Posterior vena cava (tissue), 2 donors: ENCODE measurements at regions not wholly inside any gene's neighbourhood (a gene's known extent, or its start where the extent isn't known, plus 50 kb on each side); places are given as distances from the start of the nearest gene placed in this dataset.
"Not testable (repeated sequence)": the region's sequence is repeated elsewhere in the genome, so short reads cannot be mapped to it uniquely, and the experiment has no call there.

ENCODE experiments used
- DNase-seq: peaks from one replicate; pipeline ENCODE4 v3.0.0-alpha.2; 2020; ENCODE audit warnings: low spot score
- intact Hi-C, 2 donors: fragments of 100-400 bp; cut with DNase I; formaldehyde crosslinking; loops; one replicate each; pipeline versions ENCODE4 v1.14.1 to v1.14.2; 2022 to 2023
- donor health status: DM: yes; HTN: yes; CAD: no.
- donor health status: DM: yes; HTN: yes; CAD: no.

- intact Hi-C loops = no loop called here
Observed at GRCh38 chr2:160582490-160583145, 89.0 kb upstream of the RBMS1 start.

GRCh38 chr2:160583146-160583535 is 89.5 kb upstream of the RBMS1 start:
- DNase-seq = no peak
- intact Hi-C loops = no loop called here

More at GRCh38 chr2:160582490-160583145, 89.0 kb upstream of the RBMS1 start:
- no peak for DNase-seq

DNA sequence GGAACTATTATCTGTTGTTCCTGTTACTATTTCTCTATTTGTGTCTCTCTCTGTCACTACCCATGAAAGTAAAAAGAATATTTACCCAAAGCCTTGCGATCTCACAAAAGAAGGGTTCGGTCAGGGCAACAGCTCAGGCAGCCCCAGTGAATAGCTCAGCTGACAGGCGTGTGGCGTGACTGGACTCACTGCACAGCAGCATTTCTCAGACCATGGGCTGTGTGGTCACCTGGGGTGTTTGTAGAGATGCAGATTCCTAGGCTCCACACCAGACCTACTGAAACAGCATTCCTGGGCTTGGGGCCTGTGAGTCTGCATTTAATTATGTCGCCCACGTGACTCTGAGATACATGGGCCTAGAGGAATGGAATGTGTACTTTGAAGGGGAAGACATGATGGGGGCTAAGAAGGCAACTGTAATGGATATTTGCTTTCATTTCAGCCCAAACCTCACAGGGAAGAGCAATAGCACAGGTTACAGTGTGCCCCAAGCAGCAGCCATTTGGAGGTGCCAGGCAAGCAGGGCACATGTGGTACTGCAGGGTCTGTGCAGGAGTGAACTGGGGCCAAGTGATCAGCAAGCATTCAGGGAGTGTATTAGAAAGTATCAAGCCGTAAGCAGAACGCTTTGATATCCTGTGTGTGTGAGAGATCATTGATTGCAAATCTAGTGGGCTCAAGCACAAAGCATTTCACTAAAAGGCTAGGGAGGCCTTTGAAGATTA is 90.4 kb upstream of the RBMS1 start:
- no peak for DNase-seq
- intact Hi-C loops = no loop called here

DNA sequence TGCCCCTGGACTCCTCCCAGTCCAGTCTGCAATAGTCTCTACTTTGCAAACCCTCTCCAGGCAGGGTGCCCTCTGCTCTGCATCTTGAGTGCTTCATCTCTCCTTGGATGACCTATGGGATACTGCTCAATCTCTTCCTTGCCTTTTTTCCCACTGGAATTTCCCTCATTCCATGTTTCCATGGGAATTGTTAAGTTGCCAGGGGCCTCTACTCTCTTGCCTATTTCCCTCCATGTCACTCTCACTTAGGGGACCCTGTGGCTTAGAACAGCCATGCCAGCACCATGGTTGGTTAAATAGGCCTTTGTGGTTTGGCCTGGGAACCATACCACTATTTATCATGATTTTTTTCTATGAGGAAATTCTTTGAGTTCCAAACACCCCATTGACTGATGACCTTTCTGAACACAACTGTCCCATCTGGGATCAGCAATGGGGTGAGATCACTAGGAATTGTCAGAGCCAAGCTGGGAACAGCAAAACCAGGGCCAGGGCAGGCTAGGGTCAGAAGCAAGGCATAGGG is 91.4 kb upstream of the RBMS1 start:
- no peak for DNase-seq
- intact Hi-C loops = no loop called here

GRCh38 chr2:160590664-160591063 is 97.1 kb upstream of the RBMS1 start:
- DNase-seq = no peak
- intact Hi-C loops = no loop called here

DNA sequence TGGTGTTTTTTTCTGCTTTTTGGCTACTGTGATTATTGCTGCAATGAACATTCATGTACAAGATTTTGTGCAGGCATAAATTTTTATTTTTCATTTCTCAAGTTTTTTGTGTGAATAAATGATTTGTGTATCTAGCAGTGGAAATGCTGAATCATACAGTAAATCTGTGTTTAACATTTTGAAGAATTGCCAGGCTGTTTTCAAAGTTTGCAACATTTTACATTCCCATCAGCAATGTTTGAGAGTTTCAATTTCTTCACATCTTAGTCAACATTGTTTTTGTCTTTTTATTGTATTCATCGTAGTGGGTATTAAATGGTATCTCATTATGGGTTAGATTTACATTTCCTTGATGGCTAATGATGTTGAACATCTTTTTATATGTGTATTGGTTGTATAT is 98.8 kb upstream of the RBMS1 start:
- intact Hi-C loops = no loop called here
- DNase-seq = no peak

- intact Hi-C loops = no loop called here
- DNase-seq = no peak
Observed at GRCh38 chr2:160592993-160593392, 99.4 kb upstream of the RBMS1 start.

DNA sequence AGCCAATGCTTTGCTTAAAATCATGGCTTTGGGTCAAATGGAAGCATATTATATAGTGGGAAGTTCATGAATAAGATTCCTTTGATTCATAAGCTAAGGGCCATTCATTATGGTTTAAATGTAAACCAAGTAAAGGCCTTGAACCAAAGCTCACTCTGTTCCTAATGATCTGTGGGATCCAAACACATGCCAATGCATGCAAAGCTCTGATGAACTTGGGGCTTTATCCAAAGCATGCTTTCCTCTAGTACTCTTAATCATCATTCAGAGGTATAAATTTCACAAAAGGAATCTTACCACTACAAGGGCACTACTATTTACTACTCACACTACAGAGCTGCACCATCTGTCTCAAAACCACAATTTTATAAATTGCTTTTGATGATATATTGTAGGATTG is 102.8 kb upstream of the RBMS1 start:
- DNase-seq = no peak
- intact Hi-C loops = no loop called here

- DNase-seq, intact Hi-C loops: not testable (repeated sequence)
Observed at GRCh38 chr2:160600437-160600836, 106.8 kb upstream of the RBMS1 start.

- intact Hi-C loops = no loop called here
- DNase-seq = no peak
Observed at GRCh38 chr2:160602073-160602472, 108.5 kb upstream of the RBMS1 start.

- DNase-seq = no peak
- intact Hi-C loops = no loop called here
Observed at GRCh38 chr2:160603771-160604510, 110.3 kb upstream of the RBMS1 start.

DNA sequence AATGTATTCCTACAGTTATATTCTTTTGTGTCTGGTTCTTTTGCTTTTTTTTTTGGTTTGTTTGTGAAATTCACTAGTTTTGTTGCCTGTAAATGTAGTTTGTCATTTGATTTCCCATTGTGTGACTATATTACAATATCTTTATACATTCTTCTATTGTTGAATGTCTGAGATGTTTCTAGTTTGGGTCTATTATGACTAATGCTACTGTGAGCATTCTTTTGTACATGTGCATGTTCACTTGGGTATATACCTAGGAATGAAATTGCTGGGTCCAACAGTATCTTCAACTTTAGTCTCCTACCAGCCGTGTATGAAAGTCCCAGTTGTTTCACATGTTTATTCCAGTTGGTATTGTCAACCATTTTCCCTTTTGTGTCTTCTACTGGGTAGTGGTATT is 112.7 kb upstream of the RBMS1 start:
- no peak for DNase-seq
- intact Hi-C loops = no loop called here

GRCh38 chr2:160608599-160608998 is 115.0 kb upstream of the RBMS1 start:
- intact Hi-C loops = no loop called here
- no peak for DNase-seq

- intact Hi-C loops = no loop called here
- no peak for DNase-seq
Observed at GRCh38 chr2:160609346-160609745, 115.7 kb upstream of the RBMS1 start.

DNA sequence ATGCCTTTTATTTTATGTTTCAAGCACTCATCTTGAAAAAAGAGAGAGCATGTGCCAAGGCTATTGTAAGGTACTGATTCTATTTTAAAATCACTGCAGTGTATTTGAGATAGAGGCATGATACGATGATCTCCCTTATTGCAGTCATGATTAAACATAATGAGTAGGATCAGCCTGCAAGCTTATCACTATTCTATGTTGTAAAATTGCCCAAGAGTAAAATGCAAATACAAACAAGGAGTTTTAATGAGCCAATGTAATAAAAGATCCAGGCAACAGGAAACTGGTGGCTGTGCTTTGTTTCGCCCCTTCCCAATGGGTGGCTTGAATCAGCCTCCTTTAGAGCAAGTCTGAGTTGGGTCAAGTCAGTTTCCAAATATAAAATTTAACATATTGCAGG is 116.4 kb upstream of the RBMS1 start:
- intact Hi-C loops = no loop called here
- DNase-seq = no peak

GRCh38 chr2:160612266-160612856 is 118.8 kb upstream of the RBMS1 start:
- intact Hi-C loops = no loop called here
- DNase-seq = no peak

- intact Hi-C loops = no loop called here
Observed at GRCh38 chr2:160613466-160614153, 120.0 kb upstream of the RBMS1 start.

DNA sequence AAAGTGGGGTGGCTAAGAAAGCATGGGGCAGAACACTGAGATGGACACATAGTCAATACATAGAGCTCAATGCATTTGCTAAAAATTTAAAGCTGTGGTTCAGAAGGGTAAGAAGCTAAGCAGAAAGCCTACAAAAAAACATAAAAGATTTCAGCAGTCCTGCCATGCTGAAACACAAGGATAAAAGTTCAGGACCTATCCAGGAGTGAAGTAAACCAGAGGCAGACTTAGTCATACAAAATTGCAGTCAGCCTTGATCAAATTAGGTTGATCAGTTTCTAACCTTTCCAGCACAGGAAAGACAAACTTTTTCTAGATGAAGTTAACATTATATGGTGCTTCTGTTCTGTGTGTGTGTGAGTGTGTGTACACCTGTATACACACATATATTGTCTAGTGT is 120.8 kb upstream of the RBMS1 start:
- intact Hi-C loops = no loop called here
- DNase-seq = no peak

More at GRCh38 chr2:160613466-160614153, 120.0 kb upstream of the RBMS1 start:
- no peak for DNase-seq

DNA sequence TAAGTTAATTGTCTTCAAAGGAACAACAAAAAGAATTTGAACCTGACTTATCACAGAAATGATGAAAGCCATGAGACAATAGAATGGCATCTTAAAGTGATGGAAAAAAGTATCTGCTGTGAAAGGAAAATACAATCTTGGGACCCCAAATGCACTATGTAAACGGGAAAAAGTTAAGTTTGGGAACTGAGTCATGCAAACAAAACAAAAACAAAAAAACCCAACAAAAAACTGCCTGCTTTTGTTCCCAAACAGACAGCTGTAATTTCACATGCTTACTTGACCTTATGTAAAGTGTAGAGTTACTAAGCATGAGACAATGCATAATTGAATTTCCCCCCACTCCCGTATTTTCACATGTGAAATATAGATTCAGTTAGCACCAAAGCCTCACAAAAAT is 122.1 kb upstream of the RBMS1 start:
- no peak for DNase-seq
- intact Hi-C loops = no loop called here
